NCI-H510A (cell line): ENCODE measurements at regions not wholly inside any gene's neighbourhood (a gene's known extent, or its start where the extent isn't known, plus 50 kb on each side); places are given as distances from the start of the nearest gene placed in this dataset.
"Not testable (repeated sequence)": the region's sequence is repeated elsewhere in the genome, so short reads cannot be mapped to it uniquely, and the experiment has no call there.

Experiments
- DNase-seq: peaks from one replicate; lab custom pipeline; 2025; lab: John Stamatoyannopoulos, UW

GRCh38 chr5:117425163-117425562 lies 850.5 kb upstream of the SEMA6A start:
- no peak for DNase-seq

GRCh38 chr5:117424559-117424958 lies 849.9 kb upstream of the SEMA6A start:
- no peak for DNase-seq

GRCh38 chr5:117417501-117417900 lies 842.9 kb upstream of the SEMA6A start:
- no peak for DNase-seq

- DNase-seq: no peak
Observed at GRCh38 chr5:117414926-117415325, 840.3 kb upstream of the SEMA6A start.

GRCh38 chr5:117411701-117412100 lies 837.1 kb upstream of the SEMA6A start:
- no peak for DNase-seq

- no peak for DNase-seq
Observed at GRCh38 chr5:117405197-117405596, 830.6 kb upstream of the SEMA6A start.

GRCh38 chr5:117394506-117395157 lies 820.0 kb upstream of the SEMA6A start:
- no peak for DNase-seq

GRCh38 chr5:117393125-117393524 lies 818.5 kb upstream of the SEMA6A start:
- DNase-seq: no peak

- DNase-seq: no peak
Observed at GRCh38 chr5:117380316-117380715, 805.7 kb upstream of the SEMA6A start.

GRCh38 chr5:117379521-117379920 lies 804.9 kb upstream of the SEMA6A start:
- DNase-seq: no peak

GRCh38 chr5:117376748-117377147 lies 802.1 kb upstream of the SEMA6A start:
- DNase-seq: no peak

GRCh38 chr5:117359895-117360294 lies 785.3 kb upstream of the SEMA6A start:
- DNase-seq: no peak

- DNase-seq: no peak
Observed at GRCh38 chr5:117357886-117358285, 783.3 kb upstream of the SEMA6A start.

- no peak for DNase-seq
Observed at GRCh38 chr5:117347280-117347679, 772.7 kb upstream of the SEMA6A start.

- DNase-seq: not testable (repeated sequence)
Observed at GRCh38 chr5:117343726-117344125, 769.1 kb upstream of the SEMA6A start.

- DNase-seq: no peak
Observed at GRCh38 chr5:117337064-117337749, 762.6 kb upstream of the SEMA6A start.

- no peak for DNase-seq
Observed at GRCh38 chr5:117336208-117336607, 761.6 kb upstream of the SEMA6A start.

- no peak for DNase-seq
Observed at GRCh38 chr5:117333011-117333410, 758.4 kb upstream of the SEMA6A start.

- DNase-seq: no peak
Observed at GRCh38 chr5:117332341-117332740, 757.7 kb upstream of the SEMA6A start.

- DNase-seq: no peak
Observed at GRCh38 chr5:117327511-117327910, 752.9 kb upstream of the SEMA6A start.

- no peak for DNase-seq
Observed at GRCh38 chr5:117326997-117327396, 752.4 kb upstream of the SEMA6A start.

GRCh38 chr5:117318528-117318927 lies 743.9 kb upstream of the SEMA6A start:
- no peak for DNase-seq

- no peak for DNase-seq
Observed at GRCh38 chr5:117315170-117315569, 740.5 kb upstream of the SEMA6A start.
